Activated CD4-positive, alpha-beta T cell treated with anti-CD3 and anti-CD28 coated beads, Interleukin-2, amount 50 U/mL, for 1 hour (primary cell): ENCODE measurements at regions not wholly inside any gene's neighbourhood (a gene's known extent, or its start where the extent isn't known, plus 50 kb on each side); places are given as distances from the start of the nearest gene placed in this dataset.

Source experiments
- DNase-seq: peaks from one replicate; pipeline ENCODE4 v3.0.0-alpha.2; 2020

DNA sequence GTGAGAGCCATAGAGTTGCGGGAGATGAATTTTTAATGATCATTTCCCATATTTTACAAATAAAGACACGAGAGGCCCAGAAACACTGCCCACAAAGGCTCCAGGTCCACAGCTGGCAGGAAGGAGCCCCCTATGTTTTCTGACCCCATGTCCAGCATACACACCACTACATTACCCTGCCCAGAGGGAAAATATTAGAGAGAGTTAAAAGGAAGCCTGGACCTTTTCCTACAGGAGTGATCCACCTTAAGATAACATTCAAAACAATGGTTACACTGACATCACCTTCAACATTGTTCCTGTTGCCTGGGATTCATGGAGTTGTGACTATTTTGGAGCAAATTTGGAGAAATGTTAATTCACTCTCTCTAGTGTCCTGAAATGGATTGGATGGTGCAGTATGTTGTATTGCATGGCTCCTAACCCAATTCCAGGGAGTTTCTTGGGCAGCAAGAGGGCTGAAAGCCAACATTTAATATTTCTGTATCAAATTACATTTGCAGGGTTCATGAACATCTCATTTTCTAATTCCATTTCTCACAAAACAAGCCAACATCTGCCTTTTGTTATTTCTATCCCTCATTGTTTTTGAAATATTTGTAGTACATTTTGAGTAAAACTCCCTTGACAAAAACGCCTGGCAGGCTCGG is 172.5 kb downstream of the DLEU7 start:
- no peak for DNase-seq

GRCh38 chr13:50671497-50671850 is 172.0 kb downstream of the DLEU7 start:
- no peak for DNase-seq

DNA sequence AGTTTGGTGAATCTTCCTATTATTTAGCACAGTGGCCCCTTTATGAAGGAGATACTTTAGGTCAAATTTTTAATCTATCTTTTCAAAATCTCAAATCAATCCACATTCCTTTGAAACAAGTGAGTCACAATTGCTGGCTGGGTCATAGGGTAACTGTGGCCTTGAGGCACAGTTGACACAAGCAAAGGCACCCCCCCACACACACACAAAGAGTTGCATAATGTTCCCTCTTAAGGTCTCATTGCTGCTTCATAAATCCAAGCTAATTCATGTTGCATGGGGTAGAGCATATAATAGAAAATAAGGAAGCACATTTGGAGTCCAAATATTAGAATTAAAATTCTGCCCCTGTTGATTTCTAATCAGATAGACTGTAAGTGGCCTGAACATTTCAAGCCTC is 171.5 kb downstream of the DLEU7 start:
- DNase-seq, result no peak

GRCh38 chr13:50675651-50676050 is 167.8 kb downstream of the DLEU7 start:
- DNase-seq, result no peak

- DNase-seq, result no peak
Observed at GRCh38 chr13:50676602-50677001, 166.9 kb downstream of the DLEU7 start.

GRCh38 chr13:50677258-50677657 is 166.2 kb downstream of the DLEU7 start:
- DNase-seq, result no peak

DNA sequence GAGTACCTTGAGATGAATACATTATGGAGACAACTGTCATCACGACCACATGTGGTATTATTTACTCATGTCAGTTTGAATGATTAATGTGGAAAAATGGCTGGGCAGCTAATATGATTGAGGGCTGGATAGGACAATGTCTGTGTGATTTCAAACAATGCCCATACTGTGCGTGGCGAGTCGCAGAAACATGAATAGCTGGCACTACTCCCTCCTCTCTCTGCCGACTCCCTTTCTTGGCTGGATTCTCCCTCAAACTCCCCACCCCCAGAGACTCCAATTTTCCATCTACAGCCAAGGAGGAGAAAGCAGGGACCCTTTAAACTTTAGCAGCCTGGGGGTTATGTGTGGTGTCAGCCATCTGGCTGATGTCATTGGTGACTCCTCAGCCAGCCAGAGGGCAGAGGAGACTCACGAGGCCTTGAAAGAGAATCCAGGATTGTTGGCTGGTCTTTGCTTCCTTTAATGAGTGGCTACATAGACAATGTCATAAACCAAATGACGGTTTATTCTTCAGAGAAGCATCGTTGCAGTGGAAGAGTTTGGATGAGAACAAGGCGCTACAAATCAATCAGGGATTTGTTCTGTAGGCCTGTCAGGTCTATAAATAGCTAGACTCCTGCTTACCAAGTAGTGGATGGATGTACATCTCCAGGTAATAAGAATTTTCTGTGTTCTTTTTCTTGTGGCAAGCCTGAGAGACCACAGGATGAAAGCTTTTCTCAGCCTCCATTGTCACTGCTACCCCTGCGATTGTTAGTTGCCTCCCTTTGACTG is 165.6 kb downstream of the DLEU7 start:
- no peak for DNase-seq

DNA sequence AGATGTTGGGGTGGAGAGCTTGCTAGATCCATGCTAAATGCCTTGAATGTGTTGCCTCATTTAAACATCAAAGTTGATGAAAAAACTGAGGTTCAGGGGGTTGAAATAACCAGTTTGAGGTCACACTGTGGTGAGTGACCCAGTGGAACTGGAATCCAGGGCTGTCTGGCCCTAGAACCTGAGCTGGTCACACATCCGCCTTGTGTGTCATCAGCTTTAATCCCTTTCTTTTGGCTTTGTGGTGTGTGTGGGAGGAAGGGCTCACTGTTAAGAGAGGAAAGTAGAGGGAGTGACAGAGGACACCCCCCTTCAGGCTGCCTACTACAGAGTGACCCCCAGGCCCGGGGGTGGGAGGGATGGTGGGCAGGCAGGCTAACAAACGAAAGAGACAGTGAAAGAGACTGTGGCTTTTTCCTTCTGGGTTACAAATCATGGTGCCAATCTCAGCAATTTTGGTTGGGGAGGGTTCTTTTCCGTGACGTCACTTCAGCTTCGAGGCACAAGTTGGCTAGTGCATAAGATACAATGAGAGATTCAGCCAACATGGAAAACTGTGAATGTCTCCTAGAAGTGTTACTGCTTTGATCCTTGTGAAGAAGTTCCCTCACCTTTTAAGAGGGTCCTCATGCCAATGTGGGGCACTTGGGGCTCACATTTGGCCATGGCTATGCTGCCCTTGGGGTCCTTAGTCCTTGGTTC is 164.9 kb downstream of the DLEU7 start:
- DNase-seq, result no peak

GRCh38 chr13:50679321-50679720 is 164.2 kb downstream of the DLEU7 start:
- no peak for DNase-seq

- DNase-seq, result no peak
Observed at GRCh38 chr13:50682002-50682401, 161.5 kb downstream of the DLEU7 start.

- no peak for DNase-seq
Observed at GRCh38 chr13:50682966-50683365, 160.5 kb downstream of the DLEU7 start.

DNA sequence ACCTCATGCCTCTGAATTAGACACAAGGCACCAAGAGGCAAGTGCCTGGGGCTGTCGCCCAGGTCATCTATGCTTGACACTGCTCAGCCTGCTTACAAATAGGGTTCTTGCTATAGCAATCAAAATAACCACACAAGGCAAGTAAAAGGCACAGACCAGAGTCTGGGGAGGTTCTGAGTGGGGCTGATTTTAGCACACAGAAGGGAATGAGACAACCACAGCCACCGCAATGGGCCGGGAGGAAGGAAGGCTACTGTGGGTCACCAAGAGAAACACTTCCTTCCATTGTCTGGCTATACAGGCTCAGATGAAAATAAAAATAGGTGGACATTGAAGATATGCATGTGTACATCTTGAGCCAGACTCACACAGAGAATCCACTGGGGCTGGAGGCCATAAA is 159.1 kb downstream of the DLEU7 start:
- no peak for DNase-seq

- DNase-seq, result no peak
Observed at GRCh38 chr13:50685491-50685890, 158.0 kb downstream of the DLEU7 start.

GRCh38 chr13:50685956-50686355 is 157.5 kb downstream of the DLEU7 start:
- DNase-seq, result no peak

DNA sequence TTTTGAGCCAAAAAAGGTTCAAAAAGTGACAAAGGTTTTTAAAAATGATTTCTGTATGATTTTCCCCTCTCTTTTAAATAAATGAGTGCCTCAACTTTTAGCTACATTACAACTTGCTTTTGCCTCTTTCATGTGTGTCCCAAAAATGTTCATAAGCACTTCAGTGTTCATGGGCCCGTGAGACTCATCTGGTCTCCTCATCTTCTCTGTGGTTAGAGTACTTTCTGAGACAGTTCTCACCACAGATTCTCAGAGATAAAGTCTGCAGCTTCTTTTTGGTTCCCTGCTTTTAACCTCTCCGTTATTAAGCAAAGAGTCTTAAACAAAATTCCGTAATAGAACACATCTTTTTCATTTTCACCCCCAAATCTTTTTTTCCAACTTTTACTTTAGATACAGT is 156.9 kb downstream of the DLEU7 start:
- DNase-seq, result no peak

GRCh38 chr13:50687545-50687944 is 155.9 kb downstream of the DLEU7 start:
- DNase-seq, result no peak

DNA sequence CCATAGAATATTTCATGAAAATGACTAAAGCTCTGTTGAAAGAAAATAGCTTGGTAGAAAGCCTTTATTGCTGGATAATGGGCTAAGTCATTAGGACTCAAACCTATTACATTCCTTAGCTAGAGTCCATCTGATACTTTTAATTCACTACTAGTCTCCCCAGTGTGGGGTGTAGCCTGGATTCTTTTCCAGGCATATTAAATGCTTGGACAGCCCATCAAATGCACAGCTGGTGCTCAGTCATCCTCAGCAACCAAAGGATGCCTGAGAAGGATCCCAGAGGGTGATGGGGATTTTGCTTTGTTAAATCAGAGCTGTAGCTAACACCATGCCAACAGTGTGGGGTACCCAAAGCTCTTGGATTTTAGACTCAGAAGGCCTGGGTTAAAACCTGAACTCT is 153.5 kb downstream of the DLEU7 start:
- no peak for DNase-seq

GRCh38 chr13:50691176-50691680 is 152.3 kb downstream of the DLEU7 start:
- DNase-seq, result no peak

DNA sequence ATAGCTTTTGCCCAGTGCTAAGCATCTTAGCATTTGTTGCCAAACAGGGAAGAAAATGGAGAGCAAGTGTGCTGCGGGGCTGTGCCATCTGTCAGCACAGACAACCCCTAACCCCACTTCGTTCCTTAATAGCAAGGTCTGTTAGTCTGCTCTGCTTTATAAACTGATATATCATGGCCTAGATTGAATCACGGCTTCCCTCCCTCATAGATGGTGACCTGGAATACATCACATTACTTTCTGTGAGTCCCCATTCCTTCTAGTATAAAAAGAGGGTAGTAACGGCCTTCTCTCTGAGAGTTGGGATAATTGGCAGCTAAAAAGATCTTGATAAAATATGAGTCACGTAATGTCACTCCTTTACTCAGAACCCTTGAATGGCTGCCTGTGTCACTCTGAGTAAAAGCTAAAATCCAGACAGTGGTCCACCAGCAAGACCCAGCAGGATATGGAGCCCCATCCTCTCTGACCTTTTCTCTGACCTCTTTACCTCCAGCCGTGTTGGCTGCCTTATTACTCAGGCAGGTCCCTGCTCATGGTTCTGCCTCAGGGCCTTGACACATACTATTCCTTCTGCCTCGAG is 151.7 kb downstream of the DLEU7 start:
- no peak for DNase-seq

- DNase-seq, result no peak
Observed at GRCh38 chr13:50692396-50692915, 151.0 kb downstream of the DLEU7 start.

- DNase-seq, result no peak
Observed at GRCh38 chr13:50693727-50694126, 149.8 kb downstream of the DLEU7 start.

- DNase-seq, result no peak
Observed at GRCh38 chr13:50697746-50698539, 145.5 kb downstream of the DLEU7 start.
